Ecto neural progenitor cell (in vitro differentiated cells): ENCODE measurements at regions not wholly inside any gene's neighbourhood (a gene's known extent, or its start where the extent isn't known, plus 50 kb on each side); places are given as distances from the start of the nearest gene placed in this dataset.

Source experiments
- DNase-seq: peaks from one replicate; pipeline ENCODE4 v3.0.0-alpha.2; 2018; ENCODE audit warnings: low spot score

DNA sequence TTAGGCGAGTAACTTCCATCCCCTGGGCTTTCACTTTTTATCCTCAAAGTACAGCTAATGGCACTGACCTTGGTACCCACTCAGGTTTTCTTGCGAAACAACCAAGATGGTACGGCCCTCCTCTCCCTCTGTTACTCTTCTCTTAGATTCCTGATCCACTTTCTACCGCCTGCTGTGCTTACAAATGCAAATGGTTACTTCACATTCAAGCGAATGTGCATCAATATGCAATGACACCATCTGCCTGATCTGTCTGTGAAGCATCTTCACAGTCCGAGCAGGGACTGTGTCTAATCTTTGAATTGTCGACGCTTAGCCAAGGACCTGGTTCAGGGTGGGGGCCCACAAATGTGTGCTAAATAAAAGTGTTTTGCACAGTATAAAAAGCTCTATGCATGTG lies 112.2 kb downstream of the TRIB2 start:
- no peak for DNase-seq

DNA sequence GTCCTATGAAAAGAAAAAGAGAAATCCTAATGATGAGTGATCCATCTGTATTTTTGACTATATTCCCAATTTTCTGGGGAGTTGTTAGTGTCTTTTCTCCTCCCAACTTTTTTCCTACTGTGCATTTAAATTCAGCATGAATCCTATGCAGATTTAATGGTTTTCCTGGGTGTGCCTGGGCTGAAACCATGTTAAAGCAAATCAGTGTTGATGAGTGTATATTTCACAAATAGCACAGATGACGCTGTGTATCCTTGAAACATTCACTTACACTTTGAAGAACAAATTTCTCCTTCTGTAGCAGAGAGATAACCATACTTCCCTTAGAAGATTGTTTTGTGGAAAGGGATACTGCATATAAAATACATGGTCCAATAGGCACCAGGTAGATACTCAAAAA lies 114.3 kb downstream of the TRIB2 start:
- no peak for DNase-seq

DNA sequence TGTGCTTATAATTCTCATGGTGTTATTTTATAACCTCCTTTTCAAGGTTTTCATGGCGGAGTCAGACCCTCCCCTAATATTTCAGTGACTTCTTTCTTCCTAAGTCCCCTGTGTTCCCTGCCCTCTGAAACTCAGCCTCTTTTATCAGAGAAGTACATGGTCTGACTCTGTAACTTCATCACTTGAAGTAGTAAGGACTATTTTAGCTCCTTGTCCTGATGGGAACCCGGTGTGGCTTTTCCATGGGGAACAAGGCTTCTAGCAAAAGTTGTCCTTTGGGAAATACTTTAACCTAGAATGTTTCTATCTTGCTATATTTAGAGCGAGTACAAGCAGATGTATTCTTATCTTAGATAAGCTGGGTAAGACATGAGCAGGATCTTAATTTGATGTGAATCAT lies 117.5 kb downstream of the TRIB2 start:
- DNase-seq: no peak

DNA sequence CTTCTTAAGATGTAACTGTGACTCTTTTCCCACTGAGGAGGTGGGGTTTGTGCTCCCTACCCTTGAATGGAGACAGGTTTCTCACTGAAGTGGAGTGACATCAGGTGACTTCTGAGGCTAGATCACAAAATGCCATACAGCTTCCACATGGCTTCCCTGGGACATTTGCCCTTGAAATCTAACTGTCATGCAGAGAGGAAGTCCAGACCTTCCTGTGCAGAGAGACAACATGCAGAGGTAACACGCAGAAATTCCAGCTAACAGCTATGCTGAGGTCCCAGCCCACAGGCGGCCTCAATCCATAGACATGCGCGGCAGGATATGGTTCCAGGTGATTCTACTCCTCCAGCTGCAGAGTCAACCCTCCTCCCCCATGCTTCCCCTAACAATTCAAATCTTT lies 119.0 kb downstream of the TRIB2 start:
- no peak for DNase-seq

DNA sequence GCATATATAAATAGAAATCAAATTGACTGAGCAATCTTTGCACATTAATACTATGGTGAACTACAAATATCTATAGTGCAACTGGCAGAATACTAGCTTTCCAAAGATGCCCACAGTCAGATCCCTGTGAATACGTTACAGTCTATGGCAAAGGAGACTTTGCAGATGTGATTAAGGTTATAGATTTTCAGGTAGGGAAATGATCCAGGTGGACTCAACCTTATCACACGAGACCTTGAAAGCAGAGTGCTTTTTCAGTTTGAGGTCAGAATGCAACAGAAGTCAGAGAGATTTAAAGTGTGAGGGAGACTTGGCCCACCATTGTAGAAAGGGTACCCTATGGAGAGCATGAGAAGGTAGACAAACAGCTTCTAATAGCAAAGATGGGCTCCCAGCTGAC lies 122.6 kb downstream of the TRIB2 start:
- no peak for DNase-seq

DNA sequence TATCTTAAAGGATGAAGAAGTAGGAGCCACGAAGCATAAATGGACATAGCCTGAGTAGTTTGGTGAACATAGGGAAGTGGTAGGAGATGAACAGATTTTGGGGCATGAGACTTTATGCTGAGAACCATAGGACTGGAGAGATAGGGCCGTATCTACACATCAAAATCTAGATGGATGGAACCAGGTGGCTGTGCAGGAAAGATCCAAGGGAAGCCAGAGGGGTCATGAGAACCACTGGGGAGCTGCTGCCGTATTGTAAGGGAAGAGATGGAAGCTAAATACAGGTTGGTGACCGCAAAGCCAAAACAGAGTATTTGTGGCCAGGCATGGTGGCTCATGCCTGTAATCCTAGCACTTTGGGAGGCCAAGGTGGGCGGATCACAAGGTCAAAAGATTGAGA lies 124.3 kb downstream of the TRIB2 start:
- DNase-seq: no peak

DNA sequence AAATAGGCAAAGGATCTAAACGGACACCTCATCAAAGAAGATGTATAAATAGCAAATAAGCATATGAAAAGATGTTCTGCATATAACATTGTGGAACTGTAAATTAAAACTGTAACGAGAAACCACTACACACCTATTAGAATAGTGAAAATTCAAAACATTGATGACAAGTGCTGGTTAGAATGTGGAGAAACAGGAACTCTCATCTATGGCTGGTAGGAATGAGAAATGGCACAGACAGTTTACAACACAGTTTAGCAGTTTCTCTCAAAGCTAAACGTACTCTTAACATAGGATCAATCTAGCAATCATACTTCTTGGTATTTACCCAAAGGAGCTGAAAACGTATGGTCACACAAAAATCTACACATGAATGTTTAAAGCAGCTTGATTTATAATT lies 126.2 kb downstream of the TRIB2 start:
- no peak for DNase-seq

DNA sequence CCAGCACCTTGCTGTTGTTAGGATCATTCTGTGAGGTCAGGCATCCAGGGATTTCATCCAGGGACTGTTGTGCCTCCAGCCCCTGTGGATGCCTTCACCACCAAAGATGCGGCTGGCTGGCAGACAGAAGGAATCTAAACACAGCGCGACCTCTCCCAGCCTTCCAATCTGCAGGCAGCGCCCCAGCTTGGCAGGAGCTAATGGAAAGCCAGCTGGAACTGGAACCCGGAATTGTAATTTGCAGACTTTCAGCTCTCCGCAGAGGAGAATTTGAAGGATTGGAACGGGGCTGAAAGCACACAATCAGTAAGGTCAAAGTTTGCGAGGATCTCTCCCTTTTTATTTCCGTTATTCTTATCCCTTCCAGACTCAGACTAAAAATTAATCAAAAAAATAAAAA lies 127.8 kb downstream of the TRIB2 start:
- DNase-seq: no peak

DNA sequence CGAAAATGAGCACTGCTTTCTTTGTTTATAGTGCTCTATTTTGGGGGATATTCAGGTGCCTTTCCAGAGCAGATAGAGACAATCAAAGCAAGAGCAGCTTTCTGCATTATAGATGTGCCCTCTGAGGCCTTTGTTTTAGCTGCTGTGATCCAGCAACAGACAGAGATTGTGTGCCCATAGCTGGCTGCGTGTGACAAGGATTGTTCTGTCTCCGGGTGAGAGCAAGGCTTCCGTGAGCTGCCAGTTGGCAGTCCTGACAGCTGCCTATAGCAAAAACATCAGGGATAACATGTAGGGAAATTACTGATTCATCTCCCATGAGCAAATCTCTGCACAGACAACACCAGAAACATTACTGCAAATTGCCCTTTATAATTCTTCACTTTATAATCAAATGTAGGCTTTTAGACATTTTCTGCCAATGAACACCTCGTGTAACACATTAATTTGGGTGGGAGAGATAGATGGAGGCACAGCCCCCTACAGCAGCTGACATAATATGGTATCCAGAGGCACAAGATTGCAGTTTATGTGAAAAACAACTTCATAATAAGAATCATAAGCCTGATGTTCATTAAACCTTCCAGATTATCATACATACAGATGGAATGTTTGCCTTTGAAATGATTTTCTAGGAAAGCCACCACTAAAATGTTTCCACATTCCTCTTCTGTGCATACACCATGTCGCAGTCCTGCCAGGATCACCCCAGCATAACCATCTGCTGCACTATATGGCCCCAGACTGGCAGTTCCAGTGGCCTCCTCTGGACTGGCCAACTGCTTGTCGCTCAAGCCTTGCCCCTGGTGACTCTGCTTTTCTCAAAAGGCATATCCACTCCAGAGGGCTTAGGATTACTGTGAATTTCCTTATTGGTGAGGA lies 131.2 kb downstream of the TRIB2 start:
- DNase-seq: no peak

DNA sequence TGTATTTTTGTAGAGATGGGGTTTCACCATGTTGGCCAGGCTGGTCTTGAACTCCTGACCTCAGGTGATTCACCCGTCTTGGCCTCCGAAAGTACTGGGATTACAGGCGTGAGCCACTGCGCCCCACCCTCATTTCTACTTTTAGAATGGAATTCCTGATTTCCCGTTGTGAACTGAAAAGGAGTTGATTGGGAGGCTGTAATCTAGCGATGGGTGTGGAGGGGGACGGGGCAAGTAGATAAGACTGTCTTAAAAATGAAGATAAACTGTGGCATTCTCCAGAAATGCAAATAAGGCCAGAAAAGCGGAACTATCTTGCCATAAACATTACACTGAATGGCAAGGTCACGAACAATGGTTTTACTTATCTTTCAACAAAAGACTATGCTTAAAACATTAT lies 135.4 kb downstream of the TRIB2 start:
- DNase-seq: no peak

DNA sequence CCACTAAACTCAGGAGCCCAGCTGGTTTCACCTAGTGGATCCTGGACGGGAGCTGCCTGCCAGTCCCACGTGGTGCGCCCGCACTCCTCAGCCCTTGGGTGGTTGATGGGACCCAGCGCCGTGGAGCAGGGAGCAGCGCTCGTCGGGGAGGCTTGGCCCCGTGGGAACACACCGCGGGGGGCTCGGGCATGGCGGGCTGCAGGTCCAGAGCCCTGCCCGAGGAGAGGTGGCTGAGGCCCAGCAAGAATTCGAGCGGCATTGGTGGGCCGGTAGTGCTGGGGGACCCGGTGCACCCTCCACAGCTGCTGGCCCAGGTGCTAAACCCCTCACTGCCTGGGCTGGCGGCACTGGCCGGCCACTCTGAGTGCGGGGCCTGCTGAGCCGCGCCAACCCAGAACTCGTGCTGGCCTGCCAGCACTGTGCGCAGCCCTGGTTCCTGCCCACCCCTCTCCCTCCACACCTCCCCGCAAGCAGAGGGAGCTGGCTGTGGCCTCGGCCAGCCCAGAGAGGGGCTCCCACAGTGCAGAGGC lies 137.3 kb downstream of the TRIB2 start:
- no peak for DNase-seq

DNA sequence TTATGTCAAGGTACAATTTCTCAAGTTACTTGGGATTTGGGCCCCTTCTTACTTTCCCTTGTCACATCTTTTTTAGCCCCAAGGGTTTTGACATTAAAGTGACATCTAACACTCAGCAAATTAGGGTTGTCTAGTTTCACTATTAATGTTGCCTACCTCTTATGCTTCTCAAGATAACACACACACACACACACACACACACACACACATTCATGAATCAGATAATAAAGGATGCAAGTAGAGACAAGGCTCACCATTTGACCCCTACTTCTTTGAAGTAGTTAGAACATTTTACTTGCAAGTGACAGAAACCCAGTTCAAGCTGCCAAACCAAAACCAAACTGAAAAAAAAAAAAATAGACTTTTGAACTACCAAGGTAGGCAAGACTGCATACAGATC lies 138.8 kb downstream of the TRIB2 start:
- DNase-seq: no peak

DNA sequence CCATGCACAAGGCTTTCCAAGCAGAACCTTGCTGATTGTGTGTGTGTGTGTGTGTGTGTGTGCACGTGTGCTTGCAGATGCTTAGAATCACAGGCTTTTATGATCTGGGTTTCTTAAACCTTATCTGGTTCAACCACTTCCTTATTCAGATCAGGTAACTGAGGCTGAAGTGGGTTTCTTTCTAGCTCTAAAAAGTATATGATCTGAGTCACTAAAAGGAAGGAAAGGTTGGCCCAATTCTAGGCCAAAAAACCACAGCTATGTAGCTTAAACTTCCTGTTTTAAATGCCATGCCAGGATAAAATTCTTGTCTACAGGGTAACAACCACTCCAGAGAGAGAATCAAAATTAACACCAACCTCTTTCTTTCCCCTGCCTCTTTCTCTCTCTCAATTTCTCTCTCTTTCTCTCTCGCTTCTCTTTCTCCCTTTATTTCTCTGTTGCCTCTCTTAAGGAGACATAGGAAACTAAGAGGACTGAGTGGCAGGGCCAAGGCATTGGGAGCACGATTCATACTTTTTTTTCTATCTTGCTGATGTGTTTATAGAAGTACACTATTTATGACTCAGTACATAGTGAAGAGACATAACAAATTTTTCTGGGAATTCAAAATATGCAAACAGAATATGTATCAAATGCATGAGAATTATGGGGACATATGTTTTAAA lies 140.3 kb downstream of the TRIB2 start:
- no peak for DNase-seq

DNA sequence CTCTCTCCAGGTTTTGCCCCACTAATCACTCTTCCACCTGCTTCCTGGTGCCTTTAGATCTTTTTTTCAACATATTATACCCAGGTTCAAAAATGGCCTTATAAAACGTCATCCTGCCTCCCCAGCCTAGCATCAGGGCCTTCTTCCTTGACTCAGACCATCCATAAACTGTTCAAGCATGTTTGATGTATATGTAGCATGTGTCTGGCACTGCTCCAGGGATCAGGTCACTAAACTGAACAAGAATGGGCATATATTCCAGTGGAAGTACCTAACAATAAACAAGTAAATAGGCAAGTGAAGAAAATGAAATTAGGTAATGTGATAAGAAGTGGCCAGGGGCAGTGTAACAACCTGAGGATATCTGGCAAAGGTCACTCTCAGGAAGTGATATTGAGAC lies 141.2 kb downstream of the TRIB2 start:
- DNase-seq: no peak

DNA sequence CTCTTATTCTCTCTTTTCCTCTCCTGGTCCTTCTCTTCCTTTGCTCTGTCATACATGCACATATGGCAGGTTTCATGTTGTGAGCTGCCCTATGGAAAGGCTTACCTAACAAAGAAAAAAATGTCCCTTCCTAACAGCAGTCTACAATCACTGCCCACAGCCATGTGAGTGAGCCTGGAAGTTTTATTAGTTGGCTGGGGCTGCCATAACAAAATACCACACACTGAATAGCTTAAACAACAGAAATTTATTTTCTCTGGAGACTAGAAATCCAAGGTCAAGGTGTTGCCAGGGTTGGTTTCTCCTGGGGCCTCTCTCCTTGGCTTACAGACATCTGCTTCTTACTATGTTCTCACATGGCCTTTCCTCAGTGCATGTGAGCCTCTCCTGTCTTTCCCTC lies 142.1 kb downstream of the TRIB2 start:
- no peak for DNase-seq

DNA sequence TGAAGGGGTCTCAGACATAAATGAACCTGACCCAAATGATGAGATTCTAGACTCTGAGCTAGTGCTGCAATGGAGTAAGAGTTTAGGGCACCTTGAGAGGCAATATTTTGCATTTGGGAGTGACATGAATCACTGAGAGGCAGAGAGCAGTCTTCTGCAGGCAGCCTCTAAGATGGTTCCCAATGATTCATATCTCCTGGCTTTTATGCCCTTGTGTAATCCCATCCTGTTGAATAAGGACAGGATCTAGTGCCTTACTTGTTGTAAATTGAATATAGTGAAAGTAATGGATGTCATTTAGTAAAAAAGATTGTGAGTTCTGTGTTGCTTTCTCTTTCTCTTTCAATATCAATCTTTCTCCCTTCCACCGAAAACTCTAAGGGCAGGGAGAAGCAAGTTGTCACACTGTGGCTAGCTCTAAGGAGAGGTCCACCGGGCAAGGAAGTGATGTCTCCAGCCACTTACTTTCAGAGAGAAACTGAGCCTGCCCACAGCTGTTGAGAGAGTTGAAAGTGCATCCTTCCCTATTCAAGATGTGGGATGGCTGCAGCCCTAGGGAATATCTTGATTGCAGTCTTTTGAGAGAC lies 144.7 kb downstream of the TRIB2 start:
- DNase-seq: no peak

DNA sequence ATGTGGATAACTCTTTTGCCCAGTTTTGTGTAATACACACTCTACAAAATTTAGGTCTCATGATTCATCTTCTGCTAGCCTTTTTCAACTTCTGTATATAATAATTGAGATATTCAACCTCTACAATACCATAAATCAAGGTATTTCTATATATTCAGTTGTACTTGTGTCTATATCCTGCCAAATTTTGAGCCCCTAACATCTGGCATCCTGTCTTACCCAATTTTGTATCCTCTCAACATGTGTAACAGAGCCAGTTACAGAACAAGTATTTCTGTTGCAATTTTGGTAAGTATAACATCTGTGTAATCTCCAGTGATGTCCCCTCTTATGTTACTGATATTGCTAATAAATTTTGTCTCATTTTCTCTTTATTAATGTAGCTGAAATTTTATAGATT lies 145.8 kb downstream of the TRIB2 start:
- DNase-seq: no peak

DNA sequence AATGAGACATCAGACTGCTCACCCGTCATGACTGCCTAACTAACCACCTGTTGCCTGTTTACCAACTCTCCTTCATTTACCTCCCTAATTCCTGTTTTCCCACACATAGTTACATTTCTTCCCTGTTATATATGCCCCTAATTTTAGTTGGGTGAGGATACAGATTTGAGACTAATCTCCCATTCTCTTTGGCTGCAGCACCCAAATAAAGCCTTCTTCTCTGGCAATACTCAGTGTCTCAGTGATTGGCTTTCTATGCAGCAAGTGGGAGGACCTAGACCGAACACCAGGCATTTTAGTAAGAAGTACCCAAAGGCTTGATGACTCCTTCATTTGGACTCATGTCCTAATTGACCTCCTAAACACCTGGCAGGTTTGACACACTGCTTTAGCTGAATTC lies 147.2 kb downstream of the TRIB2 start:
- no peak for DNase-seq

DNA sequence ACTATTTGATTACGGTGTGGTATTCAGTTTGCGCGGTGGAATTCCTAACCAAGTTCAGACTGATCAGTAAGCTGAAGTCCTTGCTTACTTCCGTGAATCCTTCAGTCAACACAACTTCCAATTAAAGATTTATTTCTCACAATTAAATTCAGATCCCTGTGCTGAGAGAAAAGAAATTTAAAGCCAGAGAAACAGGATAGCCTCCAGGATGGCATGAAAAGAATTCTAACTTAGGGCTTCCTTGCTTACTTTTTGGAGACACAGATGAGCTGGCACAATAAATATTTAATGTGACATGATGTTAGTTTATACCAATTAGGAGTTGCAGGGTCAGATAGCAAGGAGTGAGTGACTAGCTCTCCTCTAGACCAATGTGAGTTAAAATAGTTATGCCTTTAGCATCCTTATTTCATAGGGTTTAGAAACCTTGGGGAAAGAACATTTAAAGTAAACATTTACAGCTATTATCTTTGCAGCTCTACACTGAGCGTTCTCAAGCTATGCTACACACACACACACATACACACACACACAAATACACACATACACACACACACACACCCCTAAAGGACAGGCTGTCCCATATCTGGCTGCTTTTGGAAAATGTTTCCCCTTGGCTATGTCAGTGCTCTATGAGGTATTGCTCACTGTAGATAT lies 151.0 kb downstream of the TRIB2 start:
- DNase-seq: no peak

DNA sequence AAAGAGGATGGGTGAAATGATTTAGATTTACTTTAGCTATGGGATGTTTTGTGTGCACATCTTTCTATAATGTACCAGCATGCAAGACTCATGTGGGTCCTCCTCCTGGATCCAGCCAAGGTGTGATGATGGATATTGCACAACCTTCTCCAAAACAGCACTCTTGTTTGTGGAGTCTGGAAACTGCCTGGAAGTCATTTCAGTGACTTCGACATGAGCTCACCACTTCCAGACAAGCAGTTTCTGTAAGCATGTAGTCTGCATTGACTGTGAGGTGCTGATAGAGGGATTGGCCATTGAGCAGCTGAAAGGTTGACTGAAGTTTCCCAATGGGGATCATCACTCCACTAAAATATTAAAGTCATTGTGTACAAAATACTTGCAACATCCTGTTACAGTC lies 154.0 kb downstream of the TRIB2 start:
- DNase-seq: no peak

DNA sequence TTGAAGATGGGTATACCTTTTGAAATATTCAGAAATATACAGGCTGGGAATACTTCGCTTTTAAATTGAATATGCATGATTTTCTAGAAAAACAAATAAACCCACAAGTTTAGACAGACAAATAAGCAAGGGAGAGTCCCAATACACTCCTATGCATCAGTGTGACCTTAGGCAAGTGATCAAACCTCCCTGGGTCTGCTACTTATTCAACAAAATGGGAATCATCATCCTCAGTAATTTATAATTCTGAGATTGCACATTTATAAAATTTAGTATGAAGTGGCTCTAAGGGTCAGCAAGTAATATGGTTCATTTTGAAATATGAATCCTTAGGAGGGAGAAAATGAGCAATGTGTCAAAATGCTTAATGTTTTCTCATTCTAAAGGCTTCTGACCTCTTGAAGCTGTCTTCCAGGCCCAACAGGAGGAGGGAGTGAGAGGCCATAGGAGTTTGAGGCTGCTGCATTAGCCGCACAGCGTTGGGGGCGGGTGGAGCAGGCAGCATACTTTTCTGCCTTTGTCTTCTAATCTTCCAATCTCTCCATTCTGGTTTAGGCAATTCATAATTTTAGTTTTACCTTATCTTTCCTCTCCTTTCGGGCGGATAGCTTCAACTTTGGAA lies 155.1 kb downstream of the TRIB2 start:
- DNase-seq: no peak

DNA sequence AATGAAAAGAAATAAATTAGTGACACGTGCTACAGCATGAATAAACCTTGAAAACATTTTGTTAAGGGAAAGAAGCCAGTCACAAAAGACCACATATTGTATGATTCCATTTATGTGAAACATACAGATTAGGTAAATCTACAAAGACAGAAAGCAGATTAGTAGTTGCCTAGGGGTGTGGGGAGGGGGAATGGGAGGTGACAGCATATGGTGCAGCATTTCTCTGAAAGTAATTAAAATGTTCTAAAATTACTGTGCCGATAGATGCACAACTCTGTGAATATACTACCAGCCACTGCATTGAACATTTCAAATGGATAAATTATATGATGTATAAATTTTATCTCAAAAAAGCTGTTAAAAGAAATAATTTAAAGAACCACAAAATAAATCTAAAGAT lies 161.0 kb downstream of the TRIB2 start:
- no peak for DNase-seq
